ENCODE measurements at regions not wholly inside any gene's neighbourhood (a gene's known extent, or its start where the extent isn't known, plus 50 kb on each side); places are given as distances from the start of the nearest gene placed in this dataset.

DNA sequence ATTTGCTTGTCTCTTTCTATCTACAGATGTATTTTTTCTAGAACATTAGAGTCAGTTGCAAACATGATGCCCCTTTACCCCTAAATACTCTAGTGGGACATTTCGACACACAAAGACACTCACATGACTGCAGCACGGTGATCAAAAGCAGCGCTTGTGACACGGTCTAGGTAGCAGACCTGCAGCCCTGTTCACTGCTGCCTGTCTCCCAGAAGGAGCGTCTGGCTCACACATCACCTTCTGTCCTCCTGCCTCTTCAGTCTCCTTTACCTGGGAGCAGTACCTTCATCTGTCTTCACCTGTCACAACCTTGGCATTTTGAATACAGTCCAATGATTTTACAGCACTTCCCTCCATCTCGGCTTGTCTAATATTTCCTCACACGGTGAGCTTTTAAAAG is 51.9 kb upstream of the SH3PXD2B start:
- TF ChIP-seq POLR2A (IDR thresholded peaks at IDR 0.05) = no peak
- TF ChIP-seq, protein P1, sequence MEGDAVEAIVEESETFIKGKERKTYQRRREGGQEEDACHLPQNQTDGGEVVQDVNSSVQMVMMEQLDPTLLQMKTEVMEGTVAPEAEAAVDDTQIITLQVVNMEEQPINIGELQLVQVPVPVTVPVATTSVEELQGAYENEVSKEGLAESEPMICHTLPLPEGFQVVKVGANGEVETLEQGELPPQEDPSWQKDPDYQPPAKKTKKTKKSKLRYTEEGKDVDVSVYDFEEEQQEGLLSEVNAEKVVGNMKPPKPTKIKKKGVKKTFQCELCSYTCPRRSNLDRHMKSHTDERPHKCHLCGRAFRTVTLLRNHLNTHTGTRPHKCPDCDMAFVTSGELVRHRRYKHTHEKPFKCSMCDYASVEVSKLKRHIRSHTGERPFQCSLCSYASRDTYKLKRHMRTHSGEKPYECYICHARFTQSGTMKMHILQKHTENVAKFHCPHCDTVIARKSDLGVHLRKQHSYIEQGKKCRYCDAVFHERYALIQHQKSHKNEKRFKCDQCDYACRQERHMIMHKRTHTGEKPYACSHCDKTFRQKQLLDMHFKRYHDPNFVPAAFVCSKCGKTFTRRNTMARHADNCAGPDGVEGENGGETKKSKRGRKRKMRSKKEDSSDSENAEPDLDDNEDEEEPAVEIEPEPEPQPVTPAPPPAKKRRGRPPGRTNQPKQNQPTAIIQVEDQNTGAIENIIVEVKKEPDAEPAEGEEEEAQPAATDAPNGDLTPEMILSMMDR (IDR thresholded peaks at IDR 0.05) = no peak
